ENCODE measurements at regions not wholly inside any gene's neighbourhood (a gene's known extent, or its start where the extent isn't known, plus 50 kb on each side); places are given as distances from the start of the nearest gene placed in this dataset.

- Histone ChIP-seq H3K9ac (ENCODE audit: low read length) (no peak overlapping the region), H3K4me3 (ENCODE audit: low read length) (no peak overlapping the region), H3K9me2 (replicated peaks; ENCODE audit: insufficient read depth, low read length) (no peaks in the 10 kb centered on the region), H4K20me1 (ENCODE audit: insufficient read depth, low read length) (no peaks in the 10 kb centered on the region), H3F3A (ENCODE audit: insufficient read depth, low read length) (no peaks in the 10 kb centered on the region), H2AFZ (ENCODE audit: low read length) (no peak overlapping the region), H3K36me3 (replicated peaks; ENCODE audit: insufficient read depth, low read length) (no peaks in the 10 kb centered on the region), H3K79me2 (ENCODE audit: low read length) (no peaks in the 10 kb centered on the region), H3K9me3 (replicated peaks; ENCODE audit: insufficient read depth, low read length) (no peaks in the 10 kb centered on the region), H3K27ac (ENCODE audit: low read length) (no peak overlapping the region), H3K27me3 (replicated peaks; ENCODE audit: insufficient read depth, low read length) (no peaks in the 10 kb centered on the region), H3K4me2 (ENCODE audit: low read depth, low read length) (no peak overlapping the region), H3K4me1 (ENCODE audit: low read length) (no peaks in the 10 kb centered on the region)
- no peak for DNase-seq
- TF ChIP-seq EZH2 (optimal IDR thresholded peaks at IDR 0.05; ENCODE audit: low read depth, low read length) (no peak), EZH2phosphoT487 (IDR thresholded peaks at IDR 0.05; ENCODE audit: low read length) (no peak), CTCF (IDR thresholded peaks at IDR 0.05; ENCODE audit: low read length) (no peak)
Measured at GRCh38 chr4:125125276-125125675, 189.5 kb upstream of the FAT4 start.

GRCh38 chr4:125123570-125124109 lies 191.1 kb upstream of the FAT4 start:
- Histone ChIP-seq H3K4me3 (ENCODE audit: low read length) (no peak overlapping the region), H3K9me3 (replicated peaks; ENCODE audit: insufficient read depth, low read length) (no peaks in the 10 kb centered on the region), H2AFZ (ENCODE audit: low read length) (no peak overlapping the region), H3K4me2 (ENCODE audit: low read depth, low read length) (no peak overlapping the region), H3K9me2 (replicated peaks; ENCODE audit: insufficient read depth, low read length) (no peaks in the 10 kb centered on the region), H3K9ac (ENCODE audit: low read length) (no peak overlapping the region), H3K36me3 (replicated peaks; ENCODE audit: insufficient read depth, low read length) (no peaks in the 10 kb centered on the region), H3K27me3 (replicated peaks; ENCODE audit: insufficient read depth, low read length) (no peaks in the 10 kb centered on the region), H3K4me1 (ENCODE audit: low read length) (no peaks in the 10 kb centered on the region), H4K20me1 (ENCODE audit: insufficient read depth, low read length) (no peaks in the 10 kb centered on the region), H3K79me2 (ENCODE audit: low read length) (no peaks in the 10 kb centered on the region), H3F3A (ENCODE audit: insufficient read depth, low read length) (no peaks in the 10 kb centered on the region), H3K27ac (ENCODE audit: low read length) (no peak overlapping the region)
- TF ChIP-seq EZH2phosphoT487 (IDR thresholded peaks at IDR 0.05; ENCODE audit: low read length) (no peak), EZH2 (optimal IDR thresholded peaks at IDR 0.05; ENCODE audit: low read depth, low read length) (no peak), CTCF (IDR thresholded peaks at IDR 0.05; ENCODE audit: low read length) (no peak)
- no peak for DNase-seq

DNA sequence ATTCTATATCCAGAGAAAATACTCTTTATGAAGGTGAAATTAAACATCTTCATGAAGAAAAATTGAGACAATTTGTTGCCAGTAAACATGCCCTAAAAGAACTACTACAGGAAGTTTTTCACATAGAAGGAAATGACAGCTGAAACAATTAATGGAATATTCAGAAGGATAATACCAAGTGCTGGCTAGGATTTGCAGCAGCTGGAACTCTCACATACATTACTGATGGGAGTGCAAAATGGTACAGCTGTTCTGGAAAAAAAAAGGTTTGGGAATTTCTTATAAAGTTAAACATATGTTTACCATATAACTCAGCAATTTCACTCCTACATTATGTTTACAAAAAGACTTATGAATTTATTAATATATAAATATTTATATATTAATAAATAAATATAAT lies 193.2 kb upstream of the FAT4 start:
- Histone ChIP-seq H3K4me1 (ENCODE audit: low read length) (no peaks in the 10 kb centered on the region), H3F3A (ENCODE audit: insufficient read depth, low read length) (no peaks in the 10 kb centered on the region), H3K27me3 (replicated peaks; ENCODE audit: insufficient read depth, low read length) (no peaks in the 10 kb centered on the region), H3K4me3 (ENCODE audit: low read length) (no peak overlapping the region), H3K9ac (ENCODE audit: low read length) (no peak overlapping the region), H3K27ac (ENCODE audit: low read length) (no peak overlapping the region), H4K20me1 (ENCODE audit: insufficient read depth, low read length) (no peaks in the 10 kb centered on the region), H3K79me2 (ENCODE audit: low read length) (no peaks in the 10 kb centered on the region), H2AFZ (ENCODE audit: low read length) (no peak overlapping the region), H3K9me2 (replicated peaks; ENCODE audit: insufficient read depth, low read length) (no peaks in the 10 kb centered on the region), H3K4me2 (ENCODE audit: low read depth, low read length) (no peak overlapping the region), H3K36me3 (replicated peaks; ENCODE audit: insufficient read depth, low read length) (no peaks in the 10 kb centered on the region), H3K9me3 (replicated peaks; ENCODE audit: insufficient read depth, low read length) (no peaks in the 10 kb centered on the region)
- TF ChIP-seq CTCF (IDR thresholded peaks at IDR 0.05; ENCODE audit: low read length), result no peak
- no peak for TF ChIP-seq EZH2 (optimal IDR thresholded peaks at IDR 0.05; ENCODE audit: low read depth, low read length)
- no peak for TF ChIP-seq EZH2phosphoT487 (IDR thresholded peaks at IDR 0.05; ENCODE audit: low read length)
- DNase-seq, result no peak
